Loucy (cell line): ENCODE measurements at regions not wholly inside any gene's neighbourhood (a gene's known extent, or its start where the extent isn't known, plus 50 kb on each side); places are given as distances from the start of the nearest gene placed in this dataset.
"Not testable (repeated sequence)": the region's sequence is repeated elsewhere in the genome, so short reads cannot be mapped to it uniquely, and the experiment has no call there.

Source experiments
- H2AFZ ChIP-seq: fragments of 200-600 bp; sonication (generic); 2 replicates; pipeline ENCODE4 v1.6.0; 2016; ENCODE audit warnings: antibody characterized with exemption, mild to moderate bottlenecking, low read length, moderate library complexity
- H3F3A ChIP-seq: fragments of 200-600 bp; 2 replicates; pipeline ENCODE4 v1.6.0; 2016; ENCODE audit warnings: antibody characterized with exemption, low read depth, mild to moderate bottlenecking
- H3K27me3 ChIP-seq: fragments of 200-600 bp; sonication (generic); 2 replicates; pipeline ENCODE4 v1.6.1; 2014; ENCODE audit warnings: low read length, mild to moderate bottlenecking; ENCODE audit not compliant: insufficient read depth, poor library complexity, severe bottlenecking
- H3K36me3 ChIP-seq: fragments of 200-600 bp; sonication (generic); 2 replicates; pipeline ENCODE4 v1.6.1; 2016; ENCODE audit warnings: low read length; ENCODE audit not compliant: insufficient read depth
- H3K4me1 ChIP-seq: fragments of 200-600 bp; sonication (generic); 2 replicates; pipeline ENCODE4 v1.5.1; 2014; ENCODE audit warnings: low read length, mild to moderate bottlenecking; ENCODE audit not compliant: insufficient read depth, poor library complexity, severe bottlenecking
- H3K4me2 ChIP-seq: fragments of 200-600 bp; sonication (generic); 2 replicates; pipeline ENCODE4 v1.6.0; 2014; ENCODE audit warnings: antibody characterized with exemption, low read length, low read depth, mild to moderate bottlenecking; ENCODE audit not compliant: poor library complexity, severe bottlenecking
- H3K4me3 ChIP-seq: fragments of 200-600 bp; sonication (generic); 2 replicates; pipeline ENCODE4 v1.5.1; 2014; ENCODE audit warnings: low read length, mild to moderate bottlenecking, mixed read lengths; ENCODE audit not compliant: poor library complexity, severe bottlenecking
- H3K79me2 ChIP-seq: fragments of 200-600 bp; sonication (generic); 2 replicates; pipeline ENCODE4 v1.6.1; 2014; ENCODE audit warnings: low read length; ENCODE audit not compliant: insufficient read depth
- H3K9ac ChIP-seq: fragments of 200-600 bp; sonication (generic); 2 replicates; pipeline ENCODE4 v1.6.0; 2014; ENCODE audit warnings: mild to moderate bottlenecking, low read depth, low read length, moderate library complexity; ENCODE audit not compliant: poor library complexity, severe bottlenecking
- H3K9me2 ChIP-seq: fragments of 200-600 bp; sonication (generic); replicated peaks from 2 replicates; pipeline ENCODE4 v1.6.1; 2016; ENCODE audit warnings: low read depth, low read length, mixed read lengths
- H3K9me3 ChIP-seq: fragments of 200-600 bp; sonication (generic); 2 replicates; pipeline ENCODE4 v1.6.1; 2014; ENCODE audit warnings: mild to moderate bottlenecking, antibody characterized with exemption, low read length, low read depth; ENCODE audit not compliant: insufficient read depth
- H4K20me1 ChIP-seq: fragments of 200-600 bp; sonication (generic); 2 replicates; pipeline ENCODE4 v1.6.0; 2014; ENCODE audit warnings: antibody characterized with exemption, low read length, mild to moderate bottlenecking; ENCODE audit not compliant: insufficient read depth, poor library complexity, severe bottlenecking
- CTCF ChIP-seq: fragments of 200-600 bp; sonication (generic); conservative IDR thresholded peaks from 2 replicates; pipeline ENCODE4 v1.5.1; 2014; ENCODE audit warnings: mild to moderate bottlenecking, antibody characterized with exemption, low read length
- EZH2phosphoT487 ChIP-seq: fragments of 200-600 bp; IDR thresholded peaks from 2 replicates; pipeline ENCODE4 v1.6.1; 2018; ENCODE audit warnings: antibody characterized with exemption, mild to moderate bottlenecking, moderate library complexity, borderline replicate concordance

GRCh38 chr1:60503266-60503925, 429.8 kb upstream of the C1orf87 start:
- Histone ChIP-seq H3K4me1 (peaks cover 4% of the 10 kb centered on the region), H3K4me3 (no peak overlapping the region), H3K36me3 (no peaks in the 10 kb centered on the region; the same call in 1 of the 2 replicates), H3K9me2 (0 out of 2 replicates have a peak, but pooled peaks cover 6% of the 10 kb centered on the region), H3K9ac (no peak overlapping the region), H2AFZ (0 out of 2 replicates have a peak overlapping the region, but pooled peaks have one; percentile 3), H3F3A (no peaks in the 10 kb centered on the region), H3K79me2 (no peaks in the 10 kb centered on the region), H3K4me2 (no peak overlapping the region), H4K20me1 (no peaks in the 10 kb centered on the region), H3K9me3 (no peaks in the 10 kb centered on the region), H3K27me3 (no peaks in the 10 kb centered on the region)
- TF ChIP-seq CTCF (no peak), EZH2phosphoT487 (no peak)

- Histone ChIP-seq H3K9ac (no peak overlapping the region), H3F3A (no peaks in the 10 kb centered on the region)
- TF ChIP-seq CTCF: no peak
- TF ChIP-seq EZH2phosphoT487: no peak
These were observed 428.9 kb upstream of the C1orf87 start for GRCh38 chr1:60502506-60502905.

GRCh38 chr1:60489916-60490480, 416.4 kb upstream of the C1orf87 start:
- not testable (repeated sequence) for H2AFZ ChIP-seq, H3K9ac ChIP-seq, H3F3A ChIP-seq, H3K9me2 ChIP-seq, H3K36me3 ChIP-seq, H4K20me1 ChIP-seq, H3K4me2 ChIP-seq, H3K27me3 ChIP-seq, H3K79me2 ChIP-seq, H3K4me1 ChIP-seq, H3K9me3 ChIP-seq, H3K4me3 ChIP-seq

More at GRCh38 chr1:60502506-60502905, 428.9 kb upstream of the C1orf87 start:
- peaks cover 5% of the 10 kb centered on the region for H3K9me3 ChIP-seq
- H3K9me2 ChIP-seq: 0 out of 2 replicates have a peak, but pooled peaks cover 6% of the 10 kb centered on the region
- no peaks in the 10 kb centered on the region for H3K27me3 ChIP-seq
- H3K79me2 ChIP-seq: no peaks in the 10 kb centered on the region
- no peaks in the 10 kb centered on the region; the same call in 1 of the 2 replicates for H3K36me3 ChIP-seq
- no peaks in the 10 kb centered on the region for H4K20me1 ChIP-seq
- H2AFZ ChIP-seq: no peak overlapping the region
- no peak overlapping the region for H3K4me3 ChIP-seq
- peaks cover 4% of the 10 kb centered on the region for H3K4me1 ChIP-seq
- no peak overlapping the region for H3K4me2 ChIP-seq
